NCI-H2029 (cell line): ENCODE measurements at regions not wholly inside any gene's neighbourhood (a gene's known extent, or its start where the extent isn't known, plus 50 kb on each side); places are given as distances from the start of the nearest gene placed in this dataset.

ENCODE experiments used
- DNase-seq: peaks from one replicate; lab custom pipeline; 2025; lab: John Stamatoyannopoulos, UW

- DNase-seq = no peak
Measured at GRCh38 chr14:51547701-51548100, 104.0 kb upstream of the FRMD6 start.

GRCh38 chr14:51548187-51548586, 103.5 kb upstream of the FRMD6 start:
- DNase-seq = no peak

- DNase-seq = no peak
Measured at GRCh38 chr14:51550636-51551035, 101.1 kb upstream of the FRMD6 start.

- no peak for DNase-seq
Measured at GRCh38 chr14:51552275-51552674, 99.4 kb upstream of the FRMD6 start.

- DNase-seq = peak; percentile 95
Measured at GRCh38 chr14:51552768-51553404, 98.8 kb upstream of the FRMD6 start.

GRCh38 chr14:51554339-51554920, 97.3 kb upstream of the FRMD6 start:
- DNase-seq = no peak

- DNase-seq = no peak
Measured at GRCh38 chr14:51554953-51555352, 96.8 kb upstream of the FRMD6 start.

- DNase-seq = no peak
Measured at GRCh38 chr14:51561141-51561540, 90.6 kb upstream of the FRMD6 start.

- no peak for DNase-seq
Measured at GRCh38 chr14:51562816-51563215, 88.9 kb upstream of the FRMD6 start.

- DNase-seq = no peak
Measured at GRCh38 chr14:51563560-51563959, 88.2 kb upstream of the FRMD6 start.

GRCh38 chr14:51564460-51564859, 87.2 kb upstream of the FRMD6 start:
- peak; percentile 9 for DNase-seq

- DNase-seq = no peak
Measured at GRCh38 chr14:51564986-51565604, 86.6 kb upstream of the FRMD6 start.

- DNase-seq = no peak
Measured at GRCh38 chr14:51566831-51567582, 84.7 kb upstream of the FRMD6 start.

GRCh38 chr14:51568366-51568765, 83.3 kb upstream of the FRMD6 start:
- no peak for DNase-seq

GRCh38 chr14:51573607-51574006, 78.1 kb upstream of the FRMD6 start:
- DNase-seq = no peak

GRCh38 chr14:51574009-51574408, 77.7 kb upstream of the FRMD6 start:
- DNase-seq = no peak

GRCh38 chr14:51575349-51576116, 76.2 kb upstream of the FRMD6 start:
- DNase-seq = no peak

GRCh38 chr14:51576117-51576430, 75.6 kb upstream of the FRMD6 start:
- DNase-seq = no peak

GRCh38 chr14:51576879-51577278, 74.8 kb upstream of the FRMD6 start:
- no peak for DNase-seq

- DNase-seq = no peak
Measured at GRCh38 chr14:51578853-51579252, 72.9 kb upstream of the FRMD6 start.

GRCh38 chr14:51581017-51581881, 70.5 kb upstream of the FRMD6 start:
- no peak for DNase-seq
